ENCODE measurements at regions not wholly inside any gene's neighbourhood (a gene's known extent, or its start where the extent isn't known, plus 50 kb on each side); places are given as distances from the start of the nearest gene placed in this dataset.

GRCh38 chr6:134516582-134516981 is 198.7 kb upstream of the SGK1 start:
- no peak for TF ChIP-seq POLR2A (IDR thresholded peaks at IDR 0.05)
- TF ChIP-seq CTCF (IDR thresholded peaks at IDR 0.05) = no peak
